SK-N-SH (cell line): ENCODE measurements at regions not wholly inside any gene's neighbourhood (a gene's known extent, or its start where the extent isn't known, plus 50 kb on each side); places are given as distances from the start of the nearest gene placed in this dataset.

ENCODE experiments used
- ELF1 ChIP-seq: IDR thresholded peaks from 2 replicates; pipeline ENCODE4 v1.4.0; 2012
- FOXM1 ChIP-seq: IDR thresholded peaks from 2 replicates; pipeline ENCODE4 v1.4.0; 2012; ENCODE audit warnings: low read depth, mild to moderate bottlenecking
- JUND ChIP-seq: IDR thresholded peaks from 2 replicates; pipeline ENCODE4 v1.4.0; 2012
- MXI1 ChIP-seq: IDR thresholded peaks from 2 replicates; pipeline ENCODE4 v1.6.1; 2012; ENCODE audit warnings: mild to moderate bottlenecking, low read depth, low read length, improper control_type of control experiment
- RAD21 ChIP-seq: IDR thresholded peaks from 2 replicates; pipeline ENCODE4 v1.6.1; 2012; ENCODE audit warnings: mild to moderate bottlenecking, low read length
- TAF1 ChIP-seq: IDR thresholded peaks from 2 replicates; pipeline ENCODE4 v1.6.1; 2012; ENCODE audit warnings: low read depth, mild to moderate bottlenecking, low read length, moderate library complexity, borderline replicate concordance
- TCF12 ChIP-seq: IDR thresholded peaks from 2 replicates; pipeline ENCODE4 v1.4.0; 2012
- TF ChIP-seq, protein P1 (sequence below): fragments of 200-600 bp; sonication (generic); IDR thresholded peaks from 2 replicates; pipeline ENCODE4 v1.6.1; 2017; ENCODE audit warnings: antibody characterized with exemption, mild to moderate bottlenecking, moderate library complexity

DNA sequence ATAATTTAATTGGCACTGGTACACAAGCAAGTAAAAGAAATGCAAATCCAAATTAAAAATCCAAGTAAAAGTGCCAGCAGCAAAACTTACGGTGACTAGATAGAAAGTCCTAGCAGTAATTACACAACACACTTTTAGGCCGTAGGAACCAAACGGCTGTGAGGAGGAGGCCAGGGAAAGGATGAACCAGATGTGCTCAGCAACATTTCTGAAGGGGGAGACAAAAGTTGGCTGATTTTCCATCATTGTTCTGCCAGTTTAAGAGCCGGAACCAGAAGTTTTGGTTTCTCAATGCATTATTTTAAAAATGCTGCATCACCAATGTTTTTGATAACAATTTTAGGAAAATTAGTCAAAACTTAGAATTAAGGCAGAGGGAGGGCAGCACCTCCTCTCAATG lies 68.7 kb upstream of the ENPP6 start:
- TF ChIP-seq, protein P1, sequence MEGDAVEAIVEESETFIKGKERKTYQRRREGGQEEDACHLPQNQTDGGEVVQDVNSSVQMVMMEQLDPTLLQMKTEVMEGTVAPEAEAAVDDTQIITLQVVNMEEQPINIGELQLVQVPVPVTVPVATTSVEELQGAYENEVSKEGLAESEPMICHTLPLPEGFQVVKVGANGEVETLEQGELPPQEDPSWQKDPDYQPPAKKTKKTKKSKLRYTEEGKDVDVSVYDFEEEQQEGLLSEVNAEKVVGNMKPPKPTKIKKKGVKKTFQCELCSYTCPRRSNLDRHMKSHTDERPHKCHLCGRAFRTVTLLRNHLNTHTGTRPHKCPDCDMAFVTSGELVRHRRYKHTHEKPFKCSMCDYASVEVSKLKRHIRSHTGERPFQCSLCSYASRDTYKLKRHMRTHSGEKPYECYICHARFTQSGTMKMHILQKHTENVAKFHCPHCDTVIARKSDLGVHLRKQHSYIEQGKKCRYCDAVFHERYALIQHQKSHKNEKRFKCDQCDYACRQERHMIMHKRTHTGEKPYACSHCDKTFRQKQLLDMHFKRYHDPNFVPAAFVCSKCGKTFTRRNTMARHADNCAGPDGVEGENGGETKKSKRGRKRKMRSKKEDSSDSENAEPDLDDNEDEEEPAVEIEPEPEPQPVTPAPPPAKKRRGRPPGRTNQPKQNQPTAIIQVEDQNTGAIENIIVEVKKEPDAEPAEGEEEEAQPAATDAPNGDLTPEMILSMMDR, result no peak
- TF ChIP-seq TCF12 (no peak), JUND (no peak), RAD21 (no peak), TAF1 (no peak), FOXM1 (no peak), ELF1 (no peak), MXI1 (no peak)
